H9 (cell line): ENCODE measurements at regions not wholly inside any gene's neighbourhood (a gene's known extent, or its start where the extent isn't known, plus 50 kb on each side); places are given as distances from the start of the nearest gene placed in this dataset.

ENCODE experiments used
- DNase-seq: peaks from one replicate; pipeline ENCODE4 v3.0.0-alpha.2; 2017
- H2AFZ ChIP-seq: one replicate; pipeline ENCODE4 v1.6.1; 2013; ENCODE audit warnings: mild to moderate bottlenecking, low read length, control low read depth, moderate library complexity
- H2AK5ac ChIP-seq: 2 replicates; pipeline ENCODE4 v1.6.1; 2013; ENCODE audit warnings: low read length, control low read depth, mixed read lengths; ENCODE audit not compliant: insufficient read length
- H2BK120ac ChIP-seq: one replicate; pipeline ENCODE4 v1.6.1; 2013; ENCODE audit warnings: low read depth, mild to moderate bottlenecking, low read length, control low read depth, inconsistent platforms; ENCODE audit not compliant: poor library complexity, severe bottlenecking
- H2BK12ac ChIP-seq: 2 replicates; pipeline ENCODE4 v1.6.1; 2013; ENCODE audit warnings: low read length, control low read depth, mixed read lengths, low read depth; ENCODE audit not compliant: insufficient read length
- H2BK15ac ChIP-seq: 2 replicates; pipeline ENCODE4 v1.6.1; 2013; ENCODE audit warnings: low read depth, low read length, control low read depth
- H2BK20ac ChIP-seq: one replicate; pipeline ENCODE4 v1.6.1; 2013; ENCODE audit warnings: low read depth, mild to moderate bottlenecking, low read length, control low read depth, inconsistent platforms; ENCODE audit not compliant: poor library complexity, severe bottlenecking
- H2BK5ac ChIP-seq: 2 replicates; pipeline ENCODE4 v1.6.1; 2013; ENCODE audit warnings: low read length, control low read depth, mixed read lengths; ENCODE audit not compliant: insufficient read length
- H3K14ac ChIP-seq: 2 replicates; pipeline ENCODE4 v1.6.1; 2013; ENCODE audit warnings: low read length, control low read depth; ENCODE audit not compliant: insufficient read depth
- H3K18ac ChIP-seq: 2 replicates; pipeline ENCODE4 v1.6.1; 2013; ENCODE audit warnings: low read depth, mild to moderate bottlenecking, mixed read lengths, low read length, control low read depth; ENCODE audit not compliant: insufficient read length
- H3K23ac ChIP-seq: 2 replicates; pipeline ENCODE4 v1.6.1; 2013; ENCODE audit warnings: low read length, control low read depth, mixed read lengths, low read depth; ENCODE audit not compliant: insufficient read length
- H3K23me2 ChIP-seq: 2 replicates; pipeline ENCODE4 v1.6.1; 2013; ENCODE audit warnings: low read depth, mild to moderate bottlenecking, mixed read lengths, low read length, control low read depth; ENCODE audit not compliant: insufficient read length, poor library complexity, severe bottlenecking
- H3K27ac ChIP-seq: 2 replicates; pipeline ENCODE4 v1.5.1; 2013; ENCODE audit warnings: low read length, control low read depth, mixed read lengths, low read depth; ENCODE audit not compliant: insufficient read length
- H3K27me3 ChIP-seq: 2 replicates; pipeline ENCODE4 v1.6.1; 2013; ENCODE audit warnings: low read length, control low read depth, inconsistent platforms; ENCODE audit not compliant: insufficient read depth
- H3K4ac ChIP-seq: 2 replicates; pipeline ENCODE4 v1.6.1; 2013; ENCODE audit warnings: low read depth, mild to moderate bottlenecking, control low read depth, inconsistent platforms, low read length, moderate library complexity
- H3K4me1 ChIP-seq: 2 replicates; pipeline ENCODE4 v1.6.1; 2013; ENCODE audit warnings: low read length, control low read depth, inconsistent platforms; ENCODE audit not compliant: insufficient read depth
- H3K4me2 ChIP-seq: 2 replicates; pipeline ENCODE4 v1.6.1; 2013; ENCODE audit warnings: low read length, control low read depth, mixed read lengths; ENCODE audit not compliant: insufficient read length, insufficient read depth
- H3K56ac ChIP-seq: 2 replicates; pipeline ENCODE4 v1.6.1; 2013; ENCODE audit warnings: low read depth, mild to moderate bottlenecking, mixed read lengths, low read length, control low read depth; ENCODE audit not compliant: insufficient read length
- H3K79me1 ChIP-seq: 2 replicates; pipeline ENCODE4 v1.6.1; 2013; ENCODE audit warnings: low read depth, mild to moderate bottlenecking, moderate library complexity, low read length, control low read depth, inconsistent platforms; ENCODE audit not compliant: insufficient read depth, poor library complexity, severe bottlenecking
- H3K79me2 ChIP-seq: 2 replicates; pipeline ENCODE4 v1.6.1; 2013; ENCODE audit warnings: low read length, control low read depth, inconsistent platforms; ENCODE audit not compliant: insufficient read depth
- H3K9ac ChIP-seq: 2 replicates; pipeline ENCODE4 v1.6.1; 2013; ENCODE audit warnings: low read length, control low read depth, mixed read lengths; ENCODE audit not compliant: insufficient read length; ENCODE audit errors: extremely low read depth
- H3K9me3 ChIP-seq: one replicate; pipeline ENCODE4 v1.6.1; 2013; ENCODE audit warnings: low read depth, low read length, inconsistent platforms; ENCODE audit not compliant: control insufficient read depth
- H3T11ph ChIP-seq: one replicate; pipeline ENCODE4 v1.6.1; 2013; ENCODE audit warnings: mild to moderate bottlenecking, low read length, control low read depth, inconsistent platforms
- H4K20me1 ChIP-seq: one replicate; pipeline ENCODE4 v1.6.1; 2013; ENCODE audit not compliant: control insufficient read depth, insufficient read length, insufficient read depth
- H4K5ac ChIP-seq: 2 replicates; pipeline ENCODE4 v1.6.1; 2013; ENCODE audit warnings: low read depth, mild to moderate bottlenecking, mixed read lengths, low read length, control low read depth; ENCODE audit not compliant: insufficient read length
- H4K8ac ChIP-seq: replicated peaks from 2 replicates; pipeline ENCODE4 v1.6.1; 2013; ENCODE audit warnings: low read length, control low read depth, mixed read lengths, low read depth; ENCODE audit not compliant: insufficient read length
- H4K91ac ChIP-seq: 2 replicates; pipeline ENCODE4 v1.6.1; 2013; ENCODE audit warnings: low read depth, mild to moderate bottlenecking, moderate library complexity, mixed read lengths, low read length, control low read depth; ENCODE audit not compliant: insufficient read length
- H3K27ac Mint-ChIP-seq, 3 experiments: 2 replicates in 2 of 3; 3 replicates in 1 of 3; pipeline ENCODE4 v1.8.0; 2020 to 2021; ENCODE audit warnings: mixed read lengths in 3 of 3, mild to moderate bottlenecking in 1 of 3, moderate library complexity in 1 of 3
- H3K27me3 Mint-ChIP-seq: 2 replicates; pipeline ENCODE4 v1.8.0; 2021; ENCODE audit warnings: low read depth, mild to moderate bottlenecking, moderate library complexity, mixed read lengths
- H3K36me3 Mint-ChIP-seq, 3 experiments: 2 replicates in 2 of 3; 3 replicates in 1 of 3; pipeline ENCODE4 v1.8.0; 2020 to 2021; ENCODE audit warnings: low read depth in 3 of 3, mixed read lengths in 3 of 3; ENCODE audit not compliant: insufficient read depth in 1 of 3
- H3K4me1 Mint-ChIP-seq, 2 experiments: 2 replicates each; pipeline ENCODE4 v1.8.0; 2020; ENCODE audit warnings: mixed read lengths in 2 of 2
- H3K4me3 Mint-ChIP-seq, 2 experiments: 2 replicates in 1 of 2; 3 replicates in 1 of 2; pipeline ENCODE4 v1.8.0; 2020 to 2021; ENCODE audit warnings: mild to moderate bottlenecking in 2 of 2, mixed read lengths in 2 of 2, moderate library complexity in 1 of 2
- H3K9me3 Mint-ChIP-seq, 2 experiments: 2 replicates in 1 of 2; 3 replicates in 1 of 2; pipeline ENCODE4 v1.8.0; 2020; ENCODE audit warnings: mild to moderate bottlenecking in 2 of 2, mixed read lengths in 2 of 2, moderate library complexity in 1 of 2
- WGBS: extraction: QIAGEN DNeasy Blood & Tissue Kit; methylation state at CpG from one replicate; pipeline ENCODE4 v1.1.7; 2013; ENCODE audit warnings: missing lambda C conversion rate, low lambda C conversion rate, mixed read lengths; ENCODE audit not compliant: insufficient read length; ENCODE audit errors: extremely low coverage; 5-methylcytosine and 5-hydroxymethylcytosine counted together
- TF ChIP-seq, protein P1 (sequence below): fragments of 200-600 bp; sonication (generic); conservative IDR thresholded peaks from 3 replicates; pipeline ENCODE4 v1.8.0; 2021; ENCODE audit warnings: antibody characterized with exemption, mild to moderate bottlenecking

DNA sequence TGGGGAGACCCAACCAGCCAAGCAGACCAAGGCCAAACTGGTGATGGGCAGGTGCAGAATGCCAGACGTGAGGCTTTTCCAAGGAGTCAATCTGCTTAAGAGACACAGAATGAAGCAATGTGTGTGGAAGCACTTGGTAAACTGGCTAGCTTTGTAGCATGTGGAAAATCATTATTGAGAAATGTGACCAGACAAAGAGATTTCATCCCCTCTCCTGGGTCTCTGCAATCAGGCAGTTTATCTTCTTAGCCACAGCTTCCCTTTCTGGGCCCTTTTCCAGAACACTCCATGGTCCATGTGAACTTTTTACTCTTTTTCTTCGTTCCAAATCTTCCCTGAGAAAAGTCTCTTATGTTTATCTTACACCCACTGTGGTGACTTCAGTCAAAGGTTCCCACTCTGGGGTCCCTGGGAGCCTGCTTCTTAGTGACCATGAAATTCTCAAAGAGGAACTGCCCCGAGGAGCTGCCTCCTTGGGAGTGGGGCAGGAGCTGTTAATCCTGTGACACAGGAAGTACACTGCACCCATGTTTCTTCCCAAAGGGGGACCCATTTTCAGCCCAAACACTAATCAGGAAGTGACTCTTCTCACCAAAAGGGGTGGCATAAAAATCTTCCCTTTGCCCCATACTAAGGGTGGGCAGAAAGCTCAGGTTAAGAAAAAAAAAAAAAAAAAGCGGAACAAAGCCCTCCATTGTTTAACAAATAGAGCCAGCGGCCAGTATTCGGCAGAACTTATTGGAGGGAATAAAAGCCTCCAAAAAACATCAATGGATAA lies 346.2 kb upstream of the ASIC2 start:
- no peak overlapping the region for H2AK5ac ChIP-seq
- H2BK5ac ChIP-seq, result no peak overlapping the region
- H3K23me2 ChIP-seq, result no peaks in the 10 kb centered on the region
- no peak overlapping the region for H3K18ac ChIP-seq
- no peak overlapping the region for H3K4ac ChIP-seq
- Mint-ChIP-seq H3K9me3 (peaks cover 16 to 17% of the 10 kb centered on the region in 2 experiments), H3K4me1 (peaks cover 28 to 33% of the 10 kb centered on the region in 2 experiments), H3K36me3 (peaks cover 8 to 12% (median 9%) of the 10 kb centered on the region in 3 experiments), H3K27me3 (peaks cover 2% of the 10 kb centered on the region; the same call in 1 of the 2 replicates), H3K27ac (peak overlapping the region; percentile 19 to 96 (median 80); a peak in 3 of 7 replicates), H3K4me3 (no peak overlapping the region; a peak in 1 of 5 replicates)
- no peak overlapping the region for H2AFZ ChIP-seq
- H2BK15ac ChIP-seq, result no peak overlapping the region
- H3K27me3 ChIP-seq, result no peaks in the 10 kb centered on the region
- H3K56ac ChIP-seq, result no peak overlapping the region
- no peak overlapping the region for H3K14ac ChIP-seq
- H4K20me1 ChIP-seq, result no peaks in the 10 kb centered on the region
- H3K9me3 ChIP-seq, result no peaks in the 10 kb centered on the region
- no peaks in the 10 kb centered on the region for H3K79me2 ChIP-seq
- no peak overlapping the region for H3K27ac ChIP-seq
- H3K4me1 ChIP-seq, result peaks cover 9% of the 10 kb centered on the region; the same call in 1 of the 2 replicates
- no peak overlapping the region for H3K9ac ChIP-seq
- H3K4me2 ChIP-seq, result peak overlapping the region; percentile 7
- H2BK120ac ChIP-seq, result no peak overlapping the region
- DNase-seq, result no peak
- no peak overlapping the region for H2BK12ac ChIP-seq
- H2BK20ac ChIP-seq, result no peak overlapping the region
- H3K79me1 ChIP-seq, result no peaks in the 10 kb centered on the region
- no peak overlapping the region for H3T11ph ChIP-seq
- TF ChIP-seq, protein P1, sequence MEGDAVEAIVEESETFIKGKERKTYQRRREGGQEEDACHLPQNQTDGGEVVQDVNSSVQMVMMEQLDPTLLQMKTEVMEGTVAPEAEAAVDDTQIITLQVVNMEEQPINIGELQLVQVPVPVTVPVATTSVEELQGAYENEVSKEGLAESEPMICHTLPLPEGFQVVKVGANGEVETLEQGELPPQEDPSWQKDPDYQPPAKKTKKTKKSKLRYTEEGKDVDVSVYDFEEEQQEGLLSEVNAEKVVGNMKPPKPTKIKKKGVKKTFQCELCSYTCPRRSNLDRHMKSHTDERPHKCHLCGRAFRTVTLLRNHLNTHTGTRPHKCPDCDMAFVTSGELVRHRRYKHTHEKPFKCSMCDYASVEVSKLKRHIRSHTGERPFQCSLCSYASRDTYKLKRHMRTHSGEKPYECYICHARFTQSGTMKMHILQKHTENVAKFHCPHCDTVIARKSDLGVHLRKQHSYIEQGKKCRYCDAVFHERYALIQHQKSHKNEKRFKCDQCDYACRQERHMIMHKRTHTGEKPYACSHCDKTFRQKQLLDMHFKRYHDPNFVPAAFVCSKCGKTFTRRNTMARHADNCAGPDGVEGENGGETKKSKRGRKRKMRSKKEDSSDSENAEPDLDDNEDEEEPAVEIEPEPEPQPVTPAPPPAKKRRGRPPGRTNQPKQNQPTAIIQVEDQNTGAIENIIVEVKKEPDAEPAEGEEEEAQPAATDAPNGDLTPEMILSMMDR, result no peak
- no peak overlapping the region for H4K5ac ChIP-seq
- no CpG with 5 or more reads among the region's 6 CpGs for WGBS
- no peak overlapping the region for H4K8ac ChIP-seq
- H3K23ac ChIP-seq, result no peak overlapping the region
- H4K91ac ChIP-seq, result no peak overlapping the region
